GM23338 (cell line): ENCODE measurements at regions not wholly inside any gene's neighbourhood (a gene's known extent, or its start where the extent isn't known, plus 50 kb on each side); places are given as distances from the start of the nearest gene placed in this dataset.
A peak's percentile ranks its signal among the peaks of the same experiment; 100 is the strongest.

ENCODE experiments used
- ATAC-seq: fragments of 200-7000 bp; cut with Tn5 transposase; 3 replicates; pipeline ENCODE4 v1.9.1; 2020
- DNase-seq: peaks from one replicate; pipeline ENCODE4 v3.0.0-alpha.2; 2015; ENCODE audit warnings: low spot score
- H2AFZ ChIP-seq: fragments of 200-600 bp; sonication (generic); 2 replicates; pipeline ENCODE4 v1.8.0; 2016; ENCODE audit warnings: antibody characterized with exemption, mild to moderate bottlenecking, moderate library complexity
- H3F3A ChIP-seq: fragments of 200-600 bp; sonication (generic); replicated peaks from 2 replicates; pipeline ENCODE4 v1.8.0; 2017; ENCODE audit warnings: antibody characterized with exemption, mixed run types, low read depth
- H3K27ac ChIP-seq: fragments of 200-600 bp; sonication (generic); 2 replicates; pipeline ENCODE4 v1.6.1; 2016; ENCODE audit warnings: low read depth
- H3K27me3 ChIP-seq: fragments of 200-600 bp; sonication (generic); 2 replicates; pipeline ENCODE4 v1.8.0; 2016; ENCODE audit warnings: mild to moderate bottlenecking, mixed run types, moderate library complexity; ENCODE audit not compliant: insufficient read depth
- H3K36me3 ChIP-seq: fragments of 200-600 bp; sonication (generic); 2 replicates; pipeline ENCODE4 v1.8.0; 2016; ENCODE audit warnings: mild to moderate bottlenecking; ENCODE audit not compliant: insufficient read depth
- H3K4me1 ChIP-seq: fragments of 200-600 bp; sonication (generic); 2 replicates; pipeline ENCODE4 v1.8.0; 2016; ENCODE audit warnings: mild to moderate bottlenecking, moderate library complexity; ENCODE audit not compliant: insufficient read depth
- H3K4me2 ChIP-seq: fragments of 200-600 bp; sonication (generic); 2 replicates; pipeline ENCODE4 v1.7.1; 2017; ENCODE audit warnings: mixed run types
- H3K4me3 ChIP-seq: fragments of 200-600 bp; sonication (generic); 2 replicates; pipeline ENCODE4 v1.6.1; 2016; ENCODE audit warnings: mixed run types
- H3K79me2 ChIP-seq: fragments of 200-600 bp; sonication (generic); replicated peaks from 2 replicates; pipeline ENCODE4 v1.8.0; 2017; ENCODE audit warnings: mild to moderate bottlenecking; ENCODE audit not compliant: insufficient read depth
- H3K9me2 ChIP-seq: fragments of 200-600 bp; sonication (generic); 2 replicates; pipeline ENCODE4 v1.8.0; 2017; ENCODE audit not compliant: insufficient read depth
- H4K20me1 ChIP-seq: fragments of 200-600 bp; sonication (generic); replicated peaks from 2 replicates; pipeline ENCODE4 v1.8.0; 2017; ENCODE audit warnings: mild to moderate bottlenecking; ENCODE audit not compliant: insufficient read depth
- H3K27ac Mint-ChIP-seq: 2 replicates; pipeline ENCODE4 v1.8.0; 2020; ENCODE audit warnings: inconsistent platforms, mild to moderate bottlenecking, moderate library complexity, mixed read lengths
- H3K27me3 Mint-ChIP-seq: 3 replicates; pipeline ENCODE4 v1.8.0; 2022; ENCODE audit warnings: low read depth, mild to moderate bottlenecking, moderate library complexity, mixed read lengths, inconsistent platforms; ENCODE audit not compliant: insufficient read depth, poor library complexity
- H3K36me3 Mint-ChIP-seq: 3 replicates; pipeline ENCODE4 v1.8.0; 2021; ENCODE audit warnings: low read depth, mild to moderate bottlenecking, inconsistent platforms, moderate library complexity, mixed read lengths
- H3K4me1 Mint-ChIP-seq: 3 replicates; pipeline ENCODE4 v1.8.0; 2020; ENCODE audit warnings: mild to moderate bottlenecking, inconsistent platforms, mixed read lengths
- H3K4me3 Mint-ChIP-seq: 3 replicates; pipeline ENCODE4 v1.8.0; 2021; ENCODE audit warnings: moderate library complexity, mild to moderate bottlenecking, inconsistent platforms, mixed read lengths
- H3K9me3 Mint-ChIP-seq: 3 replicates; pipeline ENCODE4 v1.8.0; 2020; ENCODE audit warnings: moderate library complexity, mild to moderate bottlenecking, inconsistent platforms, mixed read lengths
- CREB1 ChIP-seq: fragments of 250-450 bp; sonication (Bioruptor Pico); IDR thresholded peaks from 2 replicates; pipeline ENCODE4 v1.5.0; 2020; ENCODE audit warnings: low read depth, mild to moderate bottlenecking, moderate library complexity
- EZH2 ChIP-seq: fragments of 200-600 bp; sonication (generic); IDR thresholded peaks from one replicate; pipeline ENCODE4 v1.8.0; 2017; ENCODE audit warnings: antibody characterized with exemption, mild to moderate bottlenecking, low read depth; ENCODE audit not compliant: unreplicated experiment
- EZH2phosphoT487 ChIP-seq: fragments of 200-600 bp; sonication (generic); IDR thresholded peaks from one replicate; pipeline ENCODE4 v1.8.1; 2018; ENCODE audit warnings: antibody characterized with exemption; ENCODE audit not compliant: unreplicated experiment
- JUNB ChIP-seq: IDR thresholded peaks from one replicate; pipeline ENCODE4 v1.6.1; 2016; ENCODE audit warnings: antibody characterized with exemption; ENCODE audit not compliant: unreplicated experiment
- NANOG ChIP-seq: IDR thresholded peaks from 2 replicates; pipeline ENCODE4 v1.6.1; 2016; ENCODE audit warnings: antibody characterized with exemption, borderline replicate concordance
- POLR2AphosphoS5 ChIP-seq: IDR thresholded peaks from 2 replicates; pipeline ENCODE4 v1.6.1; 2016; ENCODE audit warnings: antibody characterized with exemption, low read depth
- STAT1 ChIP-seq: IDR thresholded peaks from one replicate; pipeline ENCODE4 v1.6.1; 2016; ENCODE audit warnings: antibody characterized with exemption; ENCODE audit not compliant: unreplicated experiment
- ZNF114 ChIP-seq: fragments of 250-450 bp; sonication (Bioruptor Pico); IDR thresholded peaks from 2 replicates; pipeline ENCODE4 v1.5.0; 2020; ENCODE audit warnings: mild to moderate bottlenecking, moderate library complexity
- TF ChIP-seq, protein P1 (sequence below), 2 experiments: fragments of 200-600 bp in 1 of 2; sonication (generic) in 1 of 2; conservative IDR thresholded peaks; 2 replicates each; pipeline versions ENCODE4 v1.5.1 to v1.6.1; 2016 to 2017; ENCODE audit warnings: antibody characterized with exemption in 2 of 2, low read depth in 2 of 2, mild to moderate bottlenecking in 2 of 2, moderate library complexity in 1 of 2
- TF ChIP-seq, protein P2 (sequence below): IDR thresholded peaks from 2 replicates; pipeline ENCODE4 v1.6.1; 2016; ENCODE audit warnings: antibody characterized with exemption
- TF ChIP-seq, protein P3 (sequence below): IDR thresholded peaks from one replicate; pipeline ENCODE4 v1.6.1; 2018; ENCODE audit warnings: antibody characterized with exemption; ENCODE audit not compliant: unreplicated experiment

DNA sequence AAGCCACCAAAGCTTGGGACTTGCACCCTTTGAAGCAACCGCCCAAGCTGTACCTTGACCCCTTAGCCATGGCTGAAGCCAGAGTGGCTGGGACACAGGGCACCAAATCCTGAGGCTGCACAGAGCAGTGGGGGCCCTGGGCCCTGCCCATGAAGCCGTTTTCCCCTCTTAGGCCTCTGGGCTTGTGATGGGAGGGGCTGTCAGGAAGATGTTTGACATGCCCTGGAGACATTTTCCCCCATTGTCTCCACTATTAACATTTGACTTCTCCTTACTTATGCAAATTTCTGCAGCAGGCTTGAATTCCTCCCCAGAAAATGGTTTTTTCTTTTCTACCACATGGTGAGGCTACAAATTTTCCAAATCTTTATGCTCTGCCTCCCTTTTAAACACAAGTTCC, 522.2 kb downstream of the EDEM1 start:
- peaks cover 89% of the 10 kb centered on the region for H3K9me3 Mint-ChIP-seq

DNA sequence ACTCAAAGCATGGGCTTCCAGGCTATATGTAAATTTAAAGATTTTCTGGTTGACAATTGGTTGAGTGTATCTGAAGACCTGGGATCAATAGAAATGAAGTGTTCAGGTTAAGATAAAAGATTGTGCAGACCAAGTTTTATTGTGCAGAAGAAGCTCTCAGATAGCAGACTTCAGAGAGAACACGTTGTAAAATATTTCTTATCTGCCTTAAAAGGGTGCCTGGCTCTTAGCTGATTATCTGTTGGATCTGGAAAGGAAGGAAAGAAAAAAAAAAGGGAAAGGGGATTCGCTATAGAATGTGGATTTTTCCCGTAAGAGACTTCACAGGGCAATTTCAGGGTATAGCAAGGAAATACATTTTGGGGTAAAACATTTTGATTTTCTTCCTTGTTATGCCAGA, 523.2 kb downstream of the EDEM1 start:
- no peaks in the 10 kb centered on the region; the same call in 1 of the 2 replicates for H3K36me3 ChIP-seq
- H3K4me3 ChIP-seq = no peak overlapping the region
- Mint-ChIP-seq H3K27ac (no peak overlapping the region), H3K4me3 (no peak overlapping the region), H3K9me3 (peaks cover 92% of the 10 kb centered on the region), H3K27me3 (peaks cover 5% of the 10 kb centered on the region), H3K4me1 (peaks cover 8% of the 10 kb centered on the region; the same call in 2 of the 3 replicates), H3K36me3 (peaks cover 42% of the 10 kb centered on the region)
- no peaks in the 10 kb centered on the region for H3K27me3 ChIP-seq
- no peaks in the 10 kb centered on the region for H3K79me2 ChIP-seq
- no peaks in the 10 kb centered on the region for H3F3A ChIP-seq
- H3K4me2 ChIP-seq = no peak overlapping the region
- no peaks in the 10 kb centered on the region for H4K20me1 ChIP-seq
- DNase-seq = no peak
- no peak overlapping the region for H2AFZ ChIP-seq
- H3K4me1 ChIP-seq = no peaks in the 10 kb centered on the region
- ATAC-seq = no peak
- no peak overlapping the region for H3K27ac ChIP-seq
- H3K9me2 ChIP-seq = no peaks in the 10 kb centered on the region
- TF ChIP-seq ZNF114 (CRISPR knock-in tag) = no peak
- no peak for TF ChIP-seq EZH2
- no peak for TF ChIP-seq CREB1 (CRISPR knock-in tag)
- TF ChIP-seq JUNB = no peak
- TF ChIP-seq EZH2phosphoT487 = no peak
- TF ChIP-seq, protein P1, sequence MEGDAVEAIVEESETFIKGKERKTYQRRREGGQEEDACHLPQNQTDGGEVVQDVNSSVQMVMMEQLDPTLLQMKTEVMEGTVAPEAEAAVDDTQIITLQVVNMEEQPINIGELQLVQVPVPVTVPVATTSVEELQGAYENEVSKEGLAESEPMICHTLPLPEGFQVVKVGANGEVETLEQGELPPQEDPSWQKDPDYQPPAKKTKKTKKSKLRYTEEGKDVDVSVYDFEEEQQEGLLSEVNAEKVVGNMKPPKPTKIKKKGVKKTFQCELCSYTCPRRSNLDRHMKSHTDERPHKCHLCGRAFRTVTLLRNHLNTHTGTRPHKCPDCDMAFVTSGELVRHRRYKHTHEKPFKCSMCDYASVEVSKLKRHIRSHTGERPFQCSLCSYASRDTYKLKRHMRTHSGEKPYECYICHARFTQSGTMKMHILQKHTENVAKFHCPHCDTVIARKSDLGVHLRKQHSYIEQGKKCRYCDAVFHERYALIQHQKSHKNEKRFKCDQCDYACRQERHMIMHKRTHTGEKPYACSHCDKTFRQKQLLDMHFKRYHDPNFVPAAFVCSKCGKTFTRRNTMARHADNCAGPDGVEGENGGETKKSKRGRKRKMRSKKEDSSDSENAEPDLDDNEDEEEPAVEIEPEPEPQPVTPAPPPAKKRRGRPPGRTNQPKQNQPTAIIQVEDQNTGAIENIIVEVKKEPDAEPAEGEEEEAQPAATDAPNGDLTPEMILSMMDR (conservative IDR thresholded peaks at IDR 0.05; ENCODE audit: low read depth in 2 of 2) = no peak
- TF ChIP-seq STAT1 = no peak
- TF ChIP-seq POLR2AphosphoS5 = no peak
- TF ChIP-seq NANOG = no peak

More for the DNA sequence above, 522.2 kb downstream of the EDEM1 start:
- Mint-ChIP-seq H3K27me3 (peaks cover 5% of the 10 kb centered on the region), H3K27ac (no peak overlapping the region), H3K4me3 (no peak overlapping the region), H3K36me3 (peaks cover 41% of the 10 kb centered on the region), H3K4me1 (peaks cover 8% of the 10 kb centered on the region; the same call in 2 of the 3 replicates)
- Histone ChIP-seq H3F3A (no peaks in the 10 kb centered on the region), H3K36me3 (no peaks in the 10 kb centered on the region; the same call in 1 of the 2 replicates), H2AFZ (no peak overlapping the region), H3K9me2 (no peaks in the 10 kb centered on the region), H4K20me1 (no peaks in the 10 kb centered on the region), H3K27ac (no peak overlapping the region), H3K4me2 (no peak overlapping the region), H3K4me1 (no peaks in the 10 kb centered on the region), H3K27me3 (no peaks in the 10 kb centered on the region), H3K79me2 (no peaks in the 10 kb centered on the region), H3K4me3 (no peak overlapping the region)
- DNase-seq (no peak), ATAC-seq (peak; percentile 48)
- TF ChIP-seq NANOG (no peak), POLR2AphosphoS5 (no peak), STAT1 (no peak), CREB1 (CRISPR knock-in tag) (no peak)
- TF ChIP-seq, protein P2, sequence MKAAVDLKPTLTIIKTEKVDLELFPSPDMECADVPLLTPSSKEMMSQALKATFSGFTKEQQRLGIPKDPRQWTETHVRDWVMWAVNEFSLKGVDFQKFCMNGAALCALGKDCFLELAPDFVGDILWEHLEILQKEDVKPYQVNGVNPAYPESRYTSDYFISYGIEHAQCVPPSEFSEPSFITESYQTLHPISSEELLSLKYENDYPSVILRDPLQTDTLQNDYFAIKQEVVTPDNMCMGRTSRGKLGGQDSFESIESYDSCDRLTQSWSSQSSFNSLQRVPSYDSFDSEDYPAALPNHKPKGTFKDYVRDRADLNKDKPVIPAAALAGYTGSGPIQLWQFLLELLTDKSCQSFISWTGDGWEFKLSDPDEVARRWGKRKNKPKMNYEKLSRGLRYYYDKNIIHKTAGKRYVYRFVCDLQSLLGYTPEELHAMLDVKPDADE = no peak
- TF ChIP-seq, protein P3, sequence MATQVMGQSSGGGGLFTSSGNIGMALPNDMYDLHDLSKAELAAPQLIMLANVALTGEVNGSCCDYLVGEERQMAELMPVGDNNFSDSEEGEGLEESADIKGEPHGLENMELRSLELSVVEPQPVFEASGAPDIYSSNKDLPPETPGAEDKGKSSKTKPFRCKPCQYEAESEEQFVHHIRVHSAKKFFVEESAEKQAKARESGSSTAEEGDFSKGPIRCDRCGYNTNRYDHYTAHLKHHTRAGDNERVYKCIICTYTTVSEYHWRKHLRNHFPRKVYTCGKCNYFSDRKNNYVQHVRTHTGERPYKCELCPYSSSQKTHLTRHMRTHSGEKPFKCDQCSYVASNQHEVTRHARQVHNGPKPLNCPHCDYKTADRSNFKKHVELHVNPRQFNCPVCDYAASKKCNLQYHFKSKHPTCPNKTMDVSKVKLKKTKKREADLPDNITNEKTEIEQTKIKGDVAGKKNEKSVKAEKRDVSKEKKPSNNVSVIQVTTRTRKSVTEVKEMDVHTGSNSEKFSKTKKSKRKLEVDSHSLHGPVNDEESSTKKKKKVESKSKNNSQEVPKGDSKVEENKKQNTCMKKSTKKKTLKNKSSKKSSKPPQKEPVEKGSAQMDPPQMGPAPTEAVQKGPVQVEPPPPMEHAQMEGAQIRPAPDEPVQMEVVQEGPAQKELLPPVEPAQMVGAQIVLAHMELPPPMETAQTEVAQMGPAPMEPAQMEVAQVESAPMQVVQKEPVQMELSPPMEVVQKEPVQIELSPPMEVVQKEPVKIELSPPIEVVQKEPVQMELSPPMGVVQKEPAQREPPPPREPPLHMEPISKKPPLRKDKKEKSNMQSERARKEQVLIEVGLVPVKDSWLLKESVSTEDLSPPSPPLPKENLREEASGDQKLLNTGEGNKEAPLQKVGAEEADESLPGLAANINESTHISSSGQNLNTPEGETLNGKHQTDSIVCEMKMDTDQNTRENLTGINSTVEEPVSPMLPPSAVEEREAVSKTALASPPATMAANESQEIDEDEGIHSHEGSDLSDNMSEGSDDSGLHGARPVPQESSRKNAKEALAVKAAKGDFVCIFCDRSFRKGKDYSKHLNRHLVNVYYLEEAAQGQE = no peak
